Pons (tissue), 1 donor: ENCODE measurements at regions not wholly inside any gene's neighbourhood (a gene's known extent, or its start where the extent isn't known, plus 50 kb on each side); places are given as distances from the start of the nearest gene placed in this dataset.
"Not testable (repeated sequence)": the region's sequence is repeated elsewhere in the genome, so short reads cannot be mapped to it uniquely, and the experiment has no call there.

ENCODE experiments used
- DNase-seq: peaks from one replicate; pipeline ENCODE4 v3.0.0-alpha.2; 2016; ENCODE audit warnings: low spot score

DNA sequence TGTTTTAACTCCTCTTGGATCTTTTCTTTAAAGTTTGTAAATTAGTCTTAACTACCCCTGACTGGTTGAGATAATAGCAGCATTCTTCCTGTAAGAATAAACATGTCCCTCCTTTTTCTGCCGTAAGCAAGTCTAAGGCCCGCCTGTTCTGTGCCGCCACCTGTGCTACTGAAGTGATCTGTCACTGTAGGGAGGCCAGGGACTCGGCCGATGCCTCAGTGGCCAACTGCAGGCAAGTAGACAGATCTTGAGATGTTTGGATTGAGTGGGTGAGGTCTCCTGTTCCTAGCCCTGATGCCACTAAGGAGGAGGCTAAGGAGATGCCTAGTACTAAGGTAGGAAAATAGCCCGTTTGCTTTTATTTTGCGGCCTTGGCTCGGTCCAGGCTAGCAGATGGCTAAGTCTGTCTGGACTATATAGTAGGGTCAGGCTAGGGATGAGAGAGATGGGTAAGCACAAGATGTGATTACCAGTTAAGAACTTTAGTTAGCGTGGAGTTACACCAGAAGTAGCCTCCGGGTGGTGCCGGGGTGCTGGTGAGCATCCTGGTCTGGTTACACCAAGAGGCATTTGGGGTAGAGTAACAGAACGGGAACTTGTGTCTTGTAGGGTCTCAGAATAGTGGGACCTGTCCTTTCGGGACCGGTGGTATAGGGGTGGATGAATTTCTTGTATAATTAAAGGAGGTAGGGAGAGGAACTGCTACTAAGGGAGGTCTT is 584.2 kb downstream of the SUCLG1 start:
- no peak for DNase-seq

DNA sequence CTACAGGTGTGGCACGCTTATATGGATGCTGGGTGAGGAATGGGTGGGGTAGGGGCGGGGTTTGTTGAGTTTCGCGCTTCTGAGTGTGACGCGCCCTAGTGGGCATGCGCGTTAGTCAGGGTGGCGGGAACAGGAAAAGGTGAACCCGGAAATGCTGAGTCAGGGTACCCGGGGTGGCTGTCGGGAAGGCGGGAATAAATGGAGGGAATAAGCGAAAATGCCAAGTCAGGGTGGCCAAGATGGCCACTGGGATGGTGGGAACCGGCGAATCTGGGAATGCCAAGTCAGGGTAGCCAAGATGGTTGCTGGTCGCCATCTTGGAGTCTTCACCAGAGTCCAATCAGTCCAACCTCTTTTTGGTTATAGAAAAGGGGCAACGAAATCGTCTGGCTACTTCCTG is 585.0 kb downstream of the SUCLG1 start:
- no peak for DNase-seq

- no peak for DNase-seq
These were observed 586.0 kb downstream of the SUCLG1 start for GRCh38 chr2:83873110-83873509.

DNA sequence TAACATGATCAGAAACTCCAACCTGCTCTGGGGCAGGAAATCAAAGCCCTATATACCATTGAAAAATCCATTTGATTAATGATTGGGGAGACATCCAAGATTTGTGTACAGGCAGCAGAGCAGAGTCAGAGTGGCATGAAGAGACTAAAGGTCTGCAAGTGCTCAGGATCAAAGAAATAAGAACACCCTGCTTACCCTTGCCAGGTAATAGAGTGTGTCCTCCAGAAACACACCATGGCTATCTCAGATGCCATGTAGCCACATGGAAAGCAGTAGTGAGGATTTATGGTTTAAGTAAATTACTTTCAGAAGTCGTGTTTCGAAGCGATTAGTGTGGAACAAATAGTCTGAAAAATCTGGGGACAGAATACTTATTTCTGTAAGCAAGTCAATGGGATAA is 592.9 kb downstream of the SUCLG1 start:
- no peak for DNase-seq

GRCh38 chr2:83862600-83862999 is 596.5 kb downstream of the SUCLG1 start:
- DNase-seq = no peak

DNA sequence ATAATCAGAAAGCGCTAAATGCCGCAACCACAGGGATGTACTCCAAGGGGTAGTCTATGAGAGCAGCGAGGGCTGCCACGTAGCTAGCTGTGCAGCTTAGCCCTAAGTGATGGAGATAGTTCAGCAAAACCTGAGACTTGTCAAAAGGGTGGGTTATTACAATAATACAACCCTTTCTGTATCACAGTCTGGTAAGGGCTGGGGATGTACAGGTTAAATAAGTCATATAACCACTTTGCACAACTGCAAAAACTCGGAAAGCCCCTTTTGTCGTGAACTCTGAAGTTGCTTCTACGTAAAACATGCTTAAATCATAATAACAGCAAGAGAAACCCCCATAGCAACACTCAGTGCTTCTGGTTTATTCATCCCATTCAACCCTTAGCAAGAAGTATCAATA is 598.8 kb downstream of the SUCLG1 start:
- DNase-seq = no peak

GRCh38 chr2:83859553-83859952 is 599.5 kb downstream of the SUCLG1 start:
- no peak for DNase-seq

DNA sequence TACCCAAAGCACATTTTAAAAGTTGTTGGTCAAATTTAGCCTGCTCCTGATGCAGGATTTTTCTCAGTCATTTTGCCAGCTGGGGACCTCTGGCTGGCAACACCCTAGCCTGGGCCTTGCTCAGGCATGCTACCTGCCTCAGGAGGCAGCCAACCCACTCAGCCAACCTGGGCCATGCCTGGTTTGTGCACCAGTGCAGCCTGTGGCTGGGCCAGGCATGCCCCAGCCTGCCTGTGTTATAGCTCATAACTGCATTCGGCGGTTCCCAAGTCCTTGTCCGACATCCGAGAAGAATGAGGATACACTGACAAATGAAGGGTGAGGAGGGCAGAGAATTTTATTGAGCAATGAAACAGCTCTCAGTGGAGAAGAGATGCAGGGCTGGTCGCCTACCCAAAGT is 608.0 kb downstream of the SUCLG1 start:
- no peak for DNase-seq

DNA sequence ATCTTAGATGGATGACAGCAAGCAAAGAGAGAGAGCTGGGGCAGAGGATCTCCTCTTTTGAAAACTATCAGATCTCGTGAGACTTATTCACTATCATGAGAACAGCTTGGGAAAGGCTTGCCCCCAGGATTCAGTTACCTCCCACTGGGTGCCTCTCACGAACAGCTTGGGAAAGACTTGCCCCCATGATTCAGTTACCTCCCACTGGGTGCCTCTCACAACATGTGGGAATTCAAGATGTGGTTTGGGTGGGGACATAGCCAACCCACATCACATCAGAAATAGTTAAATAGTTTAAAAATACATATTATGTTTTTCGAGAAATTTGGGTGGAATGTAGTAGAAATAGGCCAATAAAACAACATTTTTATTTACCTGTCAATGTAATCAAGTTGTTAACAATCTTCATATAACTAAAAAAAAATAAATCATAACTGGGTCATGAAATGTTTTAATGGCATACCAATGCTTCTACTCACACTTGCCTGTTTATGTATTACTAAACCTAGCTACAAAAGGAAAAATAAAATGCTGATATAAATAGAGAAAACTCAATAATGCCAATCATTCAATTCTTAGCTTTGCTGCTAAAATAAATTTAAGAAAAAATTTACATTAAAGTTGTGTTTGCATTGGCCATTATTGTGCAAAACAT is 608.9 kb downstream of the SUCLG1 start:
- DNase-seq = no peak

GRCh38 chr2:83844490-83844889 is 614.6 kb downstream of the SUCLG1 start:
- no peak for DNase-seq

GRCh38 chr2:83842421-83842820 is 616.7 kb downstream of the SUCLG1 start:
- DNase-seq = no peak

DNA sequence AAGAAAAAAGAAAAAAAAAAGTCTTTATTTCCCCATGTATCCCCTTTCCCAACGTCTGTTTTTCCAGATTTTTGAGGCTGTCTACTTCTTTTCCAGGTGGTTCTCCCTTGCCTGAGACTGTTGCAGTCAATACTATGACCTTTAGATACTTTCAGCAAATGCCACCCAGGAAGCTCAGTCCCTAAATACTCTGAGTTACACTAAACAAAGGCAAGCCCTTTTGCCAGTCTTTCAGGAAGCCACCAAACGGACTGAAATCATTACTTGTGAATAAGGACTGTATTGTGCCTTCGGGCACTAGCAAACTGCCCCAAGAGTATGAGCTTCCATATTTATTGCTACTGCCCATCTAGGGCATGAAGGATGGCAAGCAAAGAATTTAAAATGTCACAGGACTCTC is 621.3 kb downstream of the SUCLG1 start:
- no peak for DNase-seq

DNA sequence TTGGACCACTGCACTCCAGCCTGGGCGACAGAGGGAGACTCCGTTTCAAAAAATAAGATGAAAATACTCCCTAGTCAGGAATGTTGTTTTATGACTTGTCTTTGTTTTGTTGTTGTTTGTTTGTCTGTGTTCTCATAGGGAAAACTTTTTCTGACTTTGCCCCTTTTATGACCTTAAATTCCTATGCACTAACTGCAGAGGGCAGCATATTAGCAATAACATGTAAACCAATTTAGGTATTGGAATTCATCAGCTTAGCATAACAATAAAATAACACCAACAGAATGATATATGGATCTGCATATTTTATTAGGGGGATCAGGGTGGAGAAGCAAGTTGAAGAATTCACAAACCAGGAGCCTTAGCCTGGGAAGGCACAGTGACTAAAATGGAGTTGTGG is 631.5 kb downstream of the SUCLG1 start:
- peak; percentile 9 for DNase-seq

- no peak for DNase-seq
These were observed 632.5 kb downstream of the SUCLG1 start for GRCh38 chr2:83826577-83826976.

DNA sequence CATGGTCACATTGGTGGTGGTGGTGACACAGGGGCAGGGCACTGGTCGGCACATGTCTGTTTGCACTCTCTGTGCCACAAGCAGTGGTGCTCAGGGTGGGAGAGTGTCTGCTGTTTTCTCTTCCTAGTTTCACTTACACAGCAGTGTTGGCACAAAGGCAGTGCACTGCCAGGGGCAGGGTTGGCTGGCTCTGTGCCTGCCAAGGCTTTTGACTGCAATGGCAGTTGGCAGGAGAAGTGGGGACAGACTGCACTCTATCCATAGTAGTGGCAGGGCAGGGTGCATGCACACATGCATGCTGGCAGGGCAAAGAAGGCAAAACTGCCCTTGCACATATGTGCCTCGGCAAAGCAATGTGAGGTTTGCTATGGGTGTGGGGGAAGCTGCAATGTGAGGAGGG is 635.9 kb downstream of the SUCLG1 start:
- DNase-seq = no peak

GRCh38 chr2:83817511-83817910 is 641.6 kb downstream of the SUCLG1 start:
- no peak for DNase-seq

DNA sequence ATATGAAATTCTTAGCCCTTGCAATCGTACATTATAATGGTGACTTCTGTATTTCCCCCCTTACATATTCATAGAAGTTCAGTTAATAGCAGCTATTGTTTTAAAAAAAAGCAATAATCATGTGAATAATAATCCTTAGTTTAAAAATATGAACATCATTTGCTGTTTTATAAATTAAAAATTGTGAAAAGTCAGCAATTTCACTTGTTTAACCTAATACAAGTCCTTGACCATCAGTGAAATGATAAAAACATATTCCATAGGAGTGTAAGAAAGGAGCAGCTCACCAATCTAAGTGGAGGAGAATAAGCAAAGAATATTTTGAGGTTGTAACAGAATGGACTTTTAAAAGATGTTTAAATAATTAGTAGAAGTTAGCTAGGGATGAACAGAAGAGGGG is 650.2 kb downstream of the SUCLG1 start:
- no peak for DNase-seq

DNA sequence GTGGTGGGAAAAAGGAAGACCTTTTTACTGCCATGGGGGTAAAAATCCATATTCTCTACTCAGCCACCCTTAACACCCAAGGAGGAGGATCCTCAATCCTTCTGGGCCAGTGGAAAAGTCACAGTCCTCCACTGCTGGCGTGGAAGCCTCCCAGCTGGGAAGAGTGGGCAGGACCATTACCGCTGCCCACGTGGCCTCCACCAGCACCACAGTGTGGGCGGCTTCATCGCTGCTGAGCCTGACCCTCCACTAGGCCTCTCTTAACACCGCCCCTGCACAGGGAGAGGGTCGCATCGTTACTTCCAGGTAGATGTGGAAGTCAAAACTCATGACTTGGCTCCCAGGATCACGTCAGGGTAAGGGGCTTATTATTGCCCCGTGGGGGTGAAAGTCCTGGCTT is 656.5 kb downstream of the SUCLG1 start:
- DNase-seq = no peak

GRCh38 chr2:83795777-83796176 is 663.3 kb downstream of the SUCLG1 start:
- no peak for DNase-seq

DNA sequence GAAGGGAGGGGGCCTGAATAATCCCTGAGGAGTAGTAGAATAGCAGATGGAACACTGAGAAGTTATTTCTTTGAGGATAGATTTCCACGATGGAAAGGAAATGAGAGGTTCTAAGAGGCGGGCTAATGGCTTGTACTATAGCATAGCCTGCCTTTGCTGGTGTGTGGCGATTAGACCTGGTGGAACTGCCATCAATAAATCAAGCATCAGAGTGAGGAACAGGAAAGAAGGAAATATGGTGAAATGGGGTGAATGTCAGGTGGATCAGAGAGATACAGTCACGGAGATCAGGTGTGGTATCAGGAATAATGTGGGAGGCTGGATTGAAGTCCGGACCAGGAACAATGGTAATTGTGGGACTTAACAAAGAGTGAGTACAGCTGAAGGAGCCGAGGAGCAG is 668.6 kb downstream of the SUCLG1 start:
- DNase-seq = not testable (repeated sequence)

DNA sequence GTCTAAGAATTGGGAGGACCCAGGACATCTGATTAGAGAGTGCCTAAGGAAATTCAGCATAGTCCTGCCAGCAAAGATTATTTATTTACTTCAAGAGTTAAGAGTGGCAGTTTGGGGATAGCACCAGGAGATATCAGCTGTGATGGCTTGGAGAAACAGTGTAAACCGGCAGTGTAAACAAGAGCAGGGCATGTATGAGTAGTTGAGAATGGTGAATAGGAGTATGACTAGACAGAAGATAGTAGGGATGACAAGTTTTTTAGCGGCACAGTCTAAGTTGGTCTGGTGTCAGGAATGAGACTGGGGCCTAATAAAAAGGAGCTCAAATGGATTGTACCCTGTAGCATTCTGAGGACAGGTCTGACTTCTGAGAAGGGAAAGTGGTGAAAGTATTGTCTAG is 669.4 kb downstream of the SUCLG1 start:
- DNase-seq = not testable (repeated sequence)

GRCh38 chr2:83788938-83789566 is 670.0 kb downstream of the SUCLG1 start:
- DNase-seq = not testable (repeated sequence)

GRCh38 chr2:83787189-83787588 is 671.9 kb downstream of the SUCLG1 start:
- no peak for DNase-seq
